ENCODE measurements at regions not wholly inside any gene's neighbourhood (a gene's known extent, or its start where the extent isn't known, plus 50 kb on each side); places are given as distances from the start of the nearest gene placed in this dataset.

DNA sequence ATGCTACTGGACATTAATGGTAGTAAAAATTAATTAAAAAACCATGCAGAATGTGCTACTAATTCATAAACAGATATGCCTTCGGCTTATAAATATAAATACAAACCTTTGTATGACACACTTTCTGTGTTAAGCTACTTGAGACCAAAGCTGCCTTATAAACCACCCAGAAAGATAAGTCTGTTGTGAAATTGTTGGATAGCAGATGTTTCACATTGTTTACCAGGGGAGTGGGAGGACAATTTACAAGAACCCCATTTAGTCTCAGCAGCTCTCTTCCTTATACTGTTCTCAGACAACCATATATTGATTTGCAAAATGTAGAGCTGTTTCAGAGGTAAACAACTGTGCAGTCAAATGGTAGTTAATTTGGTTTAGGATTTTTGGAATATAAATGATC, 524.4 kb downstream of the PRR16 start:
- TF ChIP-seq EP300 (IDR thresholded peaks at IDR 0.05; ENCODE audit: low read depth): no peak
- no peak for TF ChIP-seq POLR2A (IDR thresholded peaks at IDR 0.05)
- no peak for TF ChIP-seq POLR2AphosphoS5 (IDR thresholded peaks at IDR 0.05)
- TF ChIP-seq, protein P1, sequence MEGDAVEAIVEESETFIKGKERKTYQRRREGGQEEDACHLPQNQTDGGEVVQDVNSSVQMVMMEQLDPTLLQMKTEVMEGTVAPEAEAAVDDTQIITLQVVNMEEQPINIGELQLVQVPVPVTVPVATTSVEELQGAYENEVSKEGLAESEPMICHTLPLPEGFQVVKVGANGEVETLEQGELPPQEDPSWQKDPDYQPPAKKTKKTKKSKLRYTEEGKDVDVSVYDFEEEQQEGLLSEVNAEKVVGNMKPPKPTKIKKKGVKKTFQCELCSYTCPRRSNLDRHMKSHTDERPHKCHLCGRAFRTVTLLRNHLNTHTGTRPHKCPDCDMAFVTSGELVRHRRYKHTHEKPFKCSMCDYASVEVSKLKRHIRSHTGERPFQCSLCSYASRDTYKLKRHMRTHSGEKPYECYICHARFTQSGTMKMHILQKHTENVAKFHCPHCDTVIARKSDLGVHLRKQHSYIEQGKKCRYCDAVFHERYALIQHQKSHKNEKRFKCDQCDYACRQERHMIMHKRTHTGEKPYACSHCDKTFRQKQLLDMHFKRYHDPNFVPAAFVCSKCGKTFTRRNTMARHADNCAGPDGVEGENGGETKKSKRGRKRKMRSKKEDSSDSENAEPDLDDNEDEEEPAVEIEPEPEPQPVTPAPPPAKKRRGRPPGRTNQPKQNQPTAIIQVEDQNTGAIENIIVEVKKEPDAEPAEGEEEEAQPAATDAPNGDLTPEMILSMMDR (IDR thresholded peaks at IDR 0.05): no peak
- Histone ChIP-seq H3K4me3 (no peak overlapping the region), H3K27ac (no peak overlapping the region), H3K9me3 (no peaks in the 10 kb centered on the region), H3K27me3 (no peaks in the 10 kb centered on the region), H3K36me3 (no peaks in the 10 kb centered on the region), H3K4me1 (no peaks in the 10 kb centered on the region)
- in situ Hi-C loops (cut with MboI; ENCODE audit: low pct_ligation_motif_present in 1 of 4, low pct_unique_long_range_greater_than_20kb in 1 of 4, low sequenced_read_pairs in 3 of 4) (no loop called here), intact Hi-C loops (cut with DNase I; ENCODE audit: low total_unique reads) (no loop called here)
- WGBS, 2 donors (ENCODE audit: low coverage in 1 of 2): 65 to 73% methylated on average over 1 of the region's 1 CpG
- DNase-seq: no peak

DNA sequence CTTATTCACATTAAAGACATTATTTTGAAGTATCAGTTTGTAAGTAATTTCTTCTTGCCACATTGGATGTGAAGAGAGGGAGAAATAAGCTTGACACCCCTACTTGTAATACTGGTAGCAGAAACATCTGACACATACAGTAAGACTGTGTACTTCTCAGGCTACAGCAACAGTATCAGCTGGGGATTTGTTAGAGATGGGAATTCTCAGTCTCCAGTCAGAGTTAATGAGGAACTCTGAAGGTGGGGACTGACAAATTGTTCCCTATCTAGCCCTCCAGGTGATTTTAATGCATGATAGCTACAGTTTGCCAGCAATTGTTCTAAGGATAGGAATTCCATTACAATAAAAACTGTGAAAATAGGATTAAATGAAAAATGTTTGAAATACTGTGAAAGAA, 524.8 kb downstream of the PRR16 start:
- no peaks in the 10 kb centered on the region for H3K27me3 ChIP-seq
- TF ChIP-seq POLR2AphosphoS5 (IDR thresholded peaks at IDR 0.05) (no peak), EP300 (IDR thresholded peaks at IDR 0.05; ENCODE audit: low read depth) (no peak), POLR2A (IDR thresholded peaks at IDR 0.05) (no peak)
- TF ChIP-seq, protein P1 (IDR thresholded peaks at IDR 0.05): no peak
- H3K4me1 ChIP-seq: no peaks in the 10 kb centered on the region
- in situ Hi-C loops (cut with MboI; ENCODE audit: low pct_ligation_motif_present in 1 of 4, low pct_unique_long_range_greater_than_20kb in 1 of 4, low sequenced_read_pairs in 3 of 4) (no loop called here), intact Hi-C loops (cut with DNase I; ENCODE audit: low total_unique reads) (no loop called here)
- no peak overlapping the region for H3K27ac ChIP-seq
- H3K9me3 ChIP-seq: no peaks in the 10 kb centered on the region
- H3K4me3 ChIP-seq: no peak overlapping the region
- DNase-seq: no peak
- no peaks in the 10 kb centered on the region for H3K36me3 ChIP-seq

DNA sequence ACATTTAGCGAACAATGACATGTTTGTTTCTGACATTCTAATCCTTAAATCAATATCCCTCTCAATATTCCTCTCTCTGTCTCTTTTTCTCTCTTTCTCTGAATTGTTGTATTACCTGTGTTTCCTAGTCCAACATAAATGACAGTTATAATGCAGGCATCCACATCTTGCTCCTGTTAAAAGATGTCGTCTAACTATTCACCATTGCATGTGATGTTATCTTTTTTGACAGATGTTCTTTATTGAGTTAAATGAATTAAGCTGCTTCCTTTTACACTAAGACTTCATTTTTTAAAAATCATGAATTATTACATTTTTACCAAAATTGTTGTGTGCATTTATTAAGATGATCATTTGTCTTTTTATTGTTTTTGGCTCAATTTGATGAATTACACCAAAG, 527.5 kb downstream of the PRR16 start:
- Histone ChIP-seq H3K27ac (no peak overlapping the region), H3K4me3 (no peak overlapping the region), H3K27me3 (no peaks in the 10 kb centered on the region), H3K9me3 (no peaks in the 10 kb centered on the region), H3K4me1 (no peaks in the 10 kb centered on the region), H3K36me3 (no peaks in the 10 kb centered on the region)
- intact Hi-C loops (cut with DNase I; ENCODE audit: low total_unique reads) (no loop called here), in situ Hi-C loops (cut with MboI; ENCODE audit: low pct_ligation_motif_present in 1 of 4, low pct_unique_long_range_greater_than_20kb in 1 of 4, low sequenced_read_pairs in 3 of 4) (no loop called here)
- DNase-seq: no peak
- TF ChIP-seq POLR2A (IDR thresholded peaks at IDR 0.05) (no peak), POLR2AphosphoS5 (IDR thresholded peaks at IDR 0.05) (no peak), EP300 (IDR thresholded peaks at IDR 0.05; ENCODE audit: low read depth) (no peak)
- TF ChIP-seq, protein P1 (IDR thresholded peaks at IDR 0.05): no peak
- 77 to 93% methylated on average over 2 of the region's 2 CpGs for WGBS, 2 donors (ENCODE audit: low coverage in 1 of 2)

DNA sequence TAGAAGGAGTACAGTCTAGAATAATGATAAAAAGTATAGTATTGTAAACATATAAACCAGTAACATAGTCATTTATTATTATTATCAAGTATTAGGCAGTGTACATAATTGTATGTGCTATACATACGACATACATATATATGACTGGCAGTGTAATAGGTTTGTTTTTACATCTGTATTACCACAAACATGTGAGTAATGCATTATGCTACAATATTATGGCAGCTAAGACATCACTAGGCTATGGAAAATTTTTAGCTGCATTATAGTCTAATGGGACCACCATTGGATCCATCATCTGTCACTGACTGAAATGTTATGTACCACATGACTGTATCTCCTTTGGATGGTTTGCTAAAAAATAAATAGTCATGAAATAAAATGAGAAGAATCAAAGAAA, 530.0 kb downstream of the PRR16 start:
- H3K9me3 ChIP-seq: no peaks in the 10 kb centered on the region
- TF ChIP-seq POLR2AphosphoS5 (IDR thresholded peaks at IDR 0.05) (no peak), EP300 (IDR thresholded peaks at IDR 0.05; ENCODE audit: low read depth) (no peak), POLR2A (IDR thresholded peaks at IDR 0.05) (no peak)
- TF ChIP-seq, protein P1 (IDR thresholded peaks at IDR 0.05): no peak
- H3K4me3 ChIP-seq: no peak overlapping the region
- H3K27ac ChIP-seq: no peak overlapping the region
- WGBS, 2 donors (ENCODE audit: low coverage in 1 of 2): 91 to 100% methylated on average over 1 of the region's 1 CpG
- in situ Hi-C loops (cut with MboI; ENCODE audit: low pct_ligation_motif_present in 1 of 4, low pct_unique_long_range_greater_than_20kb in 1 of 4, low sequenced_read_pairs in 3 of 4) (no loop called here), intact Hi-C loops (cut with DNase I; ENCODE audit: low total_unique reads) (no loop called here)
- H3K27me3 ChIP-seq: no peaks in the 10 kb centered on the region
- no peaks in the 10 kb centered on the region for H3K36me3 ChIP-seq
- no peaks in the 10 kb centered on the region for H3K4me1 ChIP-seq
- DNase-seq: no peak

Data from transverse colon (tissue), 4 donors.